ENCODE measurements at regions not wholly inside any gene's neighbourhood (a gene's known extent, or its start where the extent isn't known, plus 50 kb on each side); places are given as distances from the start of the nearest gene placed in this dataset.
"Not testable (repeated sequence)": the region's sequence is repeated elsewhere in the genome, so short reads cannot be mapped to it uniquely, and the experiment has no call there.

GRCh38 chr16:88165683-88166082, 214.4 kb downstream of the BANP start:
- not testable (repeated sequence) for DNase-seq

GRCh38 chr16:88166209-88166773, 215.1 kb downstream of the BANP start:
- not testable (repeated sequence) for DNase-seq

GRCh38 chr16:88167798-88168556, 214.8 kb upstream of the ZNF469 start:
- DNase-seq, result not testable (repeated sequence)

DNA sequence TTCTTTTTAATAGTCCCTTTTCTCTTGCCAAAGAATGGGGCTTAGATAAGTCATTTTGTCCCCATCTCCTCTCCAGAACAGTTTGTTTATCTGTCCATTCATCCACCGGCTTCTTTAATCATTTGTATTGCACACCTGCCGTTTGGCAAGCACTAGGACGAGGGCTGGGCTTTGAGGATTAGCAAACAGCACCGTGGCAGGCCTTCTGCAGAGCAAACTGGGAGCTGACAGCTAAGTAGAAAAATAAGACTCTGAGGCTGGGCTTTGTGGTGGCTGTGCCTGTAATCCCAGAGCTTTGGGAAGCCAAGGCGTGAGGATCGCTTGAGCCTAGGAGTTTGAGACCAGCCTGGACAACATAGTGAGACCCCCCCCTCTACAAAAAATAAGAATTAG, 214.2 kb upstream of the ZNF469 start:
- DNase-seq, result not testable (repeated sequence)

GRCh38 chr16:88169136-88169830, 213.5 kb upstream of the ZNF469 start:
- DNase-seq, result not testable (repeated sequence)

- DNase-seq, result not testable (repeated sequence)
Measured at GRCh38 chr16:88169831-88170165, 213.0 kb upstream of the ZNF469 start.

DNA sequence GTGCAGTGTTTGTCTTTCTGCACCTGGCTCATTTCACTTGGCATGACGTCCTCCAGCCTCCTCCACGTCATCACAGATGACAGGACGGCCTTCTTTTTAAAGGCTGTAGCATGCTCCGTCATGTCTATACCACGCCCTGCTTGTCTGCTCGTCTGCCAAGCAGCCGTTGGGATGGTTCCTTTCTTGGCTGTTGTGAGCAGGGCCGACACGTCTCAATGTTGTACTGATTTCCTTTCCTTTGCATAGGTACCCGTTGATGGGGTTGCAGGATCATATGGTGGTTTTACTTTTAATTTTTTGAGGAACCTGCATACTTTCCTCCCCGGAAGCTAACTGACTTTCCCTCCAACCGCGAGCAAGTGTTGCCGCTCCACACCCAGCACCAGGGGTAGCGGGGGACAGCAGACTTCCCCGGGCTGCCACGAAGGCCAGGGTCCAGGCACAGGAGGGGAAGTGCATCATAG, 212.2 kb upstream of the ZNF469 start:
- DNase-seq, result no peak

GRCh38 chr16:88171126-88171525, 211.6 kb upstream of the ZNF469 start:
- not testable (repeated sequence) for DNase-seq

DNA sequence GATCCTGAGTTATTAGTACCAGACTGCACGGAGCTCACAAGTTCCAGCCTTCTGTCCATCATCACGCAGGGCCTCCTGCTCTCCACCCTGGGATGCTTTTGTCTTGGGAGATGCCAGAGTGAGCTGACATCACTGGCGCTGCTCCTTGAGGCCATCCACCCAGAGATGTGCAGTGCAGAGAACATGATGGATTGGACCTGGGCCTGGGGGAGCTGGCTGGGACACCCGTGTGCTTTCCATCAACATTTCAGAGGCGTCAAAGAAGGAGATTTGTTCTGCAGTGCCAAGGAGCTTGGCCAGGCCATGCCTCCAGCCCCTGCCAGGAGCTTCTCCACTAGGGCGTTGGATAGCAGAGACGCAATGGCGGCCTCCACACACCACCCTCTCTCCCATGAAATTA, 206.6 kb upstream of the ZNF469 start:
- DNase-seq, result not testable (repeated sequence)

- DNase-seq, result not testable (repeated sequence)
Measured at GRCh38 chr16:88176591-88177180, 206.1 kb upstream of the ZNF469 start.

DNA sequence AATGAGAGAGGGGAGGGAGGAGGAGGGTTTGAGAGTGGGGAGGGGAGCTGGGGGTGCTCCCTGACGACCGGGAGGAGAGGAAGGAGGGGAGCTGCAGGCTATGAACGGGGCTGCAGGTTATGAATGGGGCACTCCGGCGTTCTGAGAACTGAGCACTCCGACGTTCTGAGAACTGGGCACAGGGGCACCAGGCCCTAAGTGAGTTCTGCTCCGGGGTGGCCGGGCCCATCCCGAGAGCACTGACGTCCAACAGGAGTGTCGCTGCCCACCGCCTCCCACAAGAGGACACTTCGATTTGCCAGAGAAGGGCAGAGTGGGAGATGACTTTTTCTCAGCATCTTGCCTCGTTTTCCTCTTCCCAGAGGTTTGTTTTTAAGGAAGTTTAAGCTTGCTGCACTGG, 204.5 kb upstream of the ZNF469 start:
- DNase-seq, result not testable (repeated sequence)

GRCh38 chr16:88178896-88179295, 203.9 kb upstream of the ZNF469 start:
- not testable (repeated sequence) for DNase-seq

GRCh38 chr16:88182967-88183881, 199.5 kb upstream of the ZNF469 start:
- not testable (repeated sequence) for DNase-seq

- DNase-seq, result not testable (repeated sequence)
Measured at GRCh38 chr16:88184053-88184452, 198.7 kb upstream of the ZNF469 start.

- not testable (repeated sequence) for DNase-seq
Measured at GRCh38 chr16:88184566-88185355, 198.0 kb upstream of the ZNF469 start.

DNA sequence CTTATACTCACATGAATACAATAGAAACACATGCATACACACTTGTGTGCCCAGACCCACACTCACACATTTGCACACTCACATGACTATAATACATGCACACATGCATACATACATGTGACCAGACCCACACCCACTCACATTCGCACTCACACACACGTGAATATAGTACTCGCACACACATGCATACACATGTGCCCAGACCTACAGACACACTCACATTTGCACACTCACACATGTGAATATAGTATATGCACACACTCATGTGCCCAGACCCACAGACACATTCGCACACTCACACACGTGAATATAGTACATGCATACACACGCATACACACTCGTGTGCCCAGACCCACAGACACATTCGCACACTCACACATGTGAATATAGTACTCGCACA, 197.4 kb upstream of the ZNF469 start:
- not testable (repeated sequence) for DNase-seq

GRCh38 chr16:88185976-88186888, 196.5 kb upstream of the ZNF469 start:
- DNase-seq, result not testable (repeated sequence)

- DNase-seq, result not testable (repeated sequence)
Measured at GRCh38 chr16:88186889-88187870, 195.6 kb upstream of the ZNF469 start.

Data from CD4-positive, alpha-beta T cell treated with Interleukin-10 for 1 hour (primary cell).